SK-N-SH treated with all-trans-retinoic acid at 6 μM for 48 hours (cell line): ENCODE measurements at regions not wholly inside any gene's neighbourhood (a gene's known extent, or its start where the extent isn't known, plus 50 kb on each side); places are given as distances from the start of the nearest gene placed in this dataset.

Experiments
- ATAC-seq: fragments of 200-7000 bp; cut with Tn5 transposase; 3 replicates; pipeline ENCODE4 v1.9.1; 2020; ENCODE audit warnings: mild to moderate bottlenecking, moderate library complexity
- ARNTL ChIP-seq: fragments of 450-650 bp; formaldehyde crosslinking; IDR thresholded peaks from 2 replicates; pipeline ENCODE4 v1.5.0; 2020; ENCODE audit warnings: low read depth, mild to moderate bottlenecking, moderate library complexity, borderline replicate concordance
- BACH2 ChIP-seq: fragments of 250-450 bp; sonication (Bioruptor Pico); IDR thresholded peaks from 2 replicates; pipeline ENCODE4 v1.9.0; 2021; ENCODE audit warnings: mild to moderate bottlenecking, borderline replicate concordance
- CSDC2 ChIP-seq: fragments of 250-450 bp; sonication (Bioruptor Pico); IDR thresholded peaks from 2 replicates; pipeline ENCODE4 v1.5.0; 2020; ENCODE audit warnings: mild to moderate bottlenecking, moderate library complexity
- CSRNP3 ChIP-seq: fragments of 250-450 bp; sonication (Bioruptor Pico); IDR thresholded peaks from 2 replicates; pipeline ENCODE4 v1.5.1; 2021; ENCODE audit warnings: mild to moderate bottlenecking, moderate library complexity
- ESRRG ChIP-seq: fragments of 250-450 bp; sonication (Bioruptor Pico); IDR thresholded peaks from 2 replicates; pipeline ENCODE4 v1.6.1; 2021; ENCODE audit warnings: mild to moderate bottlenecking
- ISL1 ChIP-seq: fragments of 250-450 bp; sonication (Bioruptor Pico); IDR thresholded peaks from 2 replicates; pipeline ENCODE4 v2.1.2; 2022; ENCODE audit warnings: mild to moderate bottlenecking, moderate library complexity
- OSR1 ChIP-seq: fragments of 250-450 bp; sonication (Bioruptor Pico); IDR thresholded peaks from 2 replicates; pipeline ENCODE4 v1.8.0; 2022; ENCODE audit warnings: moderate library complexity, mild to moderate bottlenecking, inconsistent platforms
- POU6F1 ChIP-seq: fragments of 250-450 bp; sonication (Bioruptor Pico); IDR thresholded peaks from 2 replicates; pipeline ENCODE4 v1.8.0; 2021; ENCODE audit warnings: low read depth, mild to moderate bottlenecking, moderate library complexity, borderline replicate concordance
- PPARA ChIP-seq: fragments of 250-450 bp; sonication (Bioruptor Pico); IDR thresholded peaks from 2 replicates; pipeline ENCODE4 v1.5.0; 2020; ENCODE audit warnings: mild to moderate bottlenecking, borderline replicate concordance
- SNAI2 ChIP-seq: fragments of 250-450 bp; sonication (Bioruptor Pico); IDR thresholded peaks from 2 replicates; pipeline ENCODE4 v1.5.0; 2020; ENCODE audit warnings: mild to moderate bottlenecking, moderate library complexity
- TCF4 ChIP-seq: fragments of 250-450 bp; sonication (Bioruptor Pico); IDR thresholded peaks from 2 replicates; pipeline ENCODE4 v1.8.0; 2021; ENCODE audit warnings: mild to moderate bottlenecking, moderate library complexity, borderline replicate concordance
- TOX ChIP-seq: fragments of 250-450 bp; sonication (Bioruptor Pico); IDR thresholded peaks from 2 replicates; pipeline ENCODE4 v1.8.0; 2021; ENCODE audit warnings: mild to moderate bottlenecking, moderate library complexity, borderline replicate concordance
- TSHZ2 ChIP-seq: fragments of 250-450 bp; sonication (Bioruptor Pico); IDR thresholded peaks from 2 replicates; pipeline ENCODE4 v1.5.0; 2020; ENCODE audit warnings: mild to moderate bottlenecking, moderate library complexity
- ZC3H10 ChIP-seq: fragments of 250-450 bp; sonication (Bioruptor Pico); IDR thresholded peaks from 2 replicates; pipeline ENCODE4 v1.5.1; 2021; ENCODE audit warnings: mild to moderate bottlenecking, moderate library complexity
- ZFP3 ChIP-seq: fragments of 250-450 bp; sonication (Bioruptor Pico); IDR thresholded peaks from 2 replicates; pipeline ENCODE4 v1.5.0; 2020; ENCODE audit warnings: mild to moderate bottlenecking, moderate library complexity
- ZNF565 ChIP-seq: fragments of 450-650 bp; formaldehyde crosslinking; conservative IDR thresholded peaks from 2 replicates; pipeline ENCODE4 v1.5.0; 2020; ENCODE audit warnings: low read depth, mild to moderate bottlenecking, moderate library complexity
- ZNF70 ChIP-seq: fragments of 450-650 bp; formaldehyde crosslinking; IDR thresholded peaks from 2 replicates; pipeline ENCODE4 v1.5.0; 2020; ENCODE audit warnings: mild to moderate bottlenecking, moderate library complexity
- TF ChIP-seq, protein P1 (sequence below): fragments of 250-450 bp; sonication (Bioruptor Pico); IDR thresholded peaks from 2 replicates; pipeline ENCODE4 v1.5.1; 2020; ENCODE audit warnings: low read depth, mild to moderate bottlenecking, moderate library complexity

DNA sequence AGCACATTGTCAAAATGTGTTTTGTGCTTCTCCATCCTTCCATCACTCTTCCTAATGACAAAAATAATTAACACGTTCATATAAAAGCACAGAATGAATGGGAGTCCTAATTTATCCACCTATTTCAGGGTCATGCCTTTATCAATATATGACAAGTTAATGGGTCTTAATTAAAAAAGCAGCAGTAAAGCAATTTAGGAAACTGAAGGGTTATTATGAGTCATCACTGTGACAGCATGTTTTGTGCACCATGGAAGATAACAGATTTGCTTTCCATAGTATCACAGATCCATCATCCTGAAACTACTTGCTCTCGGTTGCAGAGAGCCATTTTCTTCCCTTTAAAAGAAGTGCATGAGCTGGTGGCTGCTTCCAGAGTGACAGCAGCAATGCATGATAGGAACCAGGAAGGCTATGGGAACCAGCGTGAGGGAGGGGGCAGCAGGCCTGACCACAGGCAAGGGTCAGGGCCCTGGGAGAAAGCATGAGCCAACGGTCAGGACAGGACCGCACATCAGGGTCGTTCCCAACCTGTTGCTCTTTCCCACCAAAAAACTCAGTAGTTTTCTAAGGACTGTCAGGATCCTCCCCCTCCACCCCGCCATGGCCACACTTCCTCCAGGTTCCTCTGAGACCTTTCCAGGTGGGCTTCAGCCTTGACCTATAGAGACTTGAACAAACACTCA is 784.1 kb downstream of the UQCRFS1 start (continued):
- no peak for TF ChIP-seq PPARA (CRISPR knock-in tag)
- TF ChIP-seq TSHZ2 (CRISPR knock-in tag), result no peak
- TF ChIP-seq CSDC2 (CRISPR knock-in tag), result no peak

- TF ChIP-seq, protein P1, sequence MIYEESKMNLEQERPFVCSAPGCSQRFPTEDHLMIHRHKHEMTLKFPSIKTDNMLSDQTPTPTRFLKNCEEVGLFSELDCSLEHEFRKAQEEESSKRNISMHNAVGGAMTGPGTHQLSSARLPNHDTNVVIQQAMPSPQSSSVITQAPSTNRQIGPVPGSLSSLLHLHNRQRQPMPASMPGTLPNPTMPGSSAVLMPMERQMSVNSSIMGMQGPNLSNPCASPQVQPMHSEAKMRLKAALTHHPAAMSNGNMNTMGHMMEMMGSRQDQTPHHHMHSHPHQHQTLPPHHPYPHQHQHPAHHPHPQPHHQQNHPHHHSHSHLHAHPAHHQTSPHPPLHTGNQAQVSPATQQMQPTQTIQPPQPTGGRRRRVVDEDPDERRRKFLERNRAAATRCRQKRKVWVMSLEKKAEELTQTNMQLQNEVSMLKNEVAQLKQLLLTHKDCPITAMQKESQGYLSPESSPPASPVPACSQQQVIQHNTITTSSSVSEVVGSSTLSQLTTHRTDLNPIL (CRISPR knock-in tag), result no peak
- TF ChIP-seq ARNTL (CRISPR knock-in tag), result no peak
- TF ChIP-seq BACH2 (CRISPR knock-in tag), result no peak
- TF ChIP-seq ZNF70 (CRISPR knock-in tag), result no peak
- TF ChIP-seq SNAI2 (CRISPR knock-in tag), result no peak
- no peak for TF ChIP-seq TSHZ2 (CRISPR knock-in tag)
- no peak for TF ChIP-seq CSRNP3 (CRISPR knock-in tag)
- no peak for TF ChIP-seq TOX (CRISPR knock-in tag)
- TF ChIP-seq POU6F1 (CRISPR knock-in tag), result no peak
- no peak for TF ChIP-seq TCF4 (CRISPR knock-in tag)
- TF ChIP-seq, all 23 proteins: peak for 0
- no peak for ATAC-seq
These were observed 785.4 kb downstream of the UQCRFS1 start for GRCh38 chr19:28427376-28428083.

DNA sequence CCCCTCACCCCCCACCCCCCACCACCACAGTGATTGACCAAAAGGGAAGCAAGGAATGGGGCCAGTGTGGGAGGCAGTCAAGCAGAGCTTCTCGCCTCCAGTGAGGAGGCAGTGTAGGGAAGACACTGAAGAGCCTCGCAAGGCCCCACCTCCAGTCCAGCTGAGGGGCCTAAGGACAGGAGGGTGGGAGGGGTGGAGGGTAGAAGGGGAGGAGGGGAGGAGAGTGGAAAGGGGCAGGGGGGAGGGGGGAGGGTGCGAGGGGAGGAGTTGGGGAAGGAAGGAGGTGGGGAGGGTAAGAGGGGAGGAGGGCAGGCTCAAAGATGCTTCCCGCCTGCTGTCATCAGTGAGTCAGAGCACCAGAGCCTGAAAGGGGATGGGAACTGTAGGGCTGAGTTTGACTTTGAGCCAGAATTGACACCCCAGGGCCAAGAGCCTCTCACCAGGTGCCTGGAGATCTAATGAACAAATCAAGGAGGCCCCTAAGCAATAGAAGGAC is 786.2 kb downstream of the UQCRFS1 start:
- no peak for ATAC-seq
- no peak for TF ChIP-seq CSDC2 (CRISPR knock-in tag)
- no peak for TF ChIP-seq ZC3H10 (CRISPR knock-in tag)
- no peak for TF ChIP-seq ARNTL (CRISPR knock-in tag)
- TF ChIP-seq ZNF565, result no peak
- no peak for TF ChIP-seq CSRNP3 (CRISPR knock-in tag)
- no peak for TF ChIP-seq PPARA (CRISPR knock-in tag)
- no peak for TF ChIP-seq ISL1 (CRISPR knock-in tag)
- no peak for TF ChIP-seq ZFP3
- TF ChIP-seq TSHZ2 (CRISPR knock-in tag), result no peak
- no peak for TF ChIP-seq ESRRG (CRISPR knock-in tag)
- no peak for TF ChIP-seq ZNF70 (CRISPR knock-in tag)
- no peak for TF ChIP-seq OSR1
